ENCODE measurements at regions not wholly inside any gene's neighbourhood (a gene's known extent, or its start where the extent isn't known, plus 50 kb on each side); places are given as distances from the start of the nearest gene placed in this dataset.

DNA sequence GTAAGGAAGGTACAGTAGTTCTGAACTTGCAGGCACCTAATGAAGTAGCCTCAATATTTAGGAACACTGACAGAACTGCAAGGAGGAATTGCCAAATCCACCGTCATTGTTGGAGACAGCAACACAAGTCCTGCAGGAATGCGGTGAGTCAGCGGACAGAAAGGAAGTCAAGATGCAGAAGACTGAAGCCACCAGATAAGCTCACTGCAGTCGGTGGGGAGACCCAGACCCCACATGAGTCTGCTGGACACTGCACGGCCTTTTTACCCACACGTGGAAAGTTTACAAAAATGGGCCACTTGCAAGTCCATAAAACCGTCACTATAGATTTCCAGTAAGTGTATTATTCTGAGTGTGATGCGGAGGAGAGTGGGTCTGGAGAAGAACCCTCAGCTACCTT is 1471.6 kb downstream of the TBC1D22A start:
- DNase-seq: no peak

DNA sequence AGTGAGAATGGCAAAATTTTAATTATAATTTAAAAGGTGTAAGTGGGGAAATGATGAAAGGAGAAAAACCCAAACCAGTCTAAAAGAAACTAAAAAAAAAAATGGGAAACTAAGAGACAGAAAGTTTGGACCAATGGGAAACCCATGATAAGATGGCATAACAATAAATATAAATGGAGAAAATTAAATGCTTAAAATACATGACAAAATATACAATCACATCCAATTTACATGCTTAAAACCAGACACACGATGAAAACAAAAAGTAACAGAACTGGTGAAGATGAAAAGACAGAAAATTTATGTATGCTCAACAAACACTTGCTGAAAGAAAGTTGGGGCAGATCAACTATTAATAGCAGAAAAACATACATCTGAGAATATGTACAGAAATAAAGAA is 1471.1 kb downstream of the TBC1D22A start:
- DNase-seq: no peak

DNA sequence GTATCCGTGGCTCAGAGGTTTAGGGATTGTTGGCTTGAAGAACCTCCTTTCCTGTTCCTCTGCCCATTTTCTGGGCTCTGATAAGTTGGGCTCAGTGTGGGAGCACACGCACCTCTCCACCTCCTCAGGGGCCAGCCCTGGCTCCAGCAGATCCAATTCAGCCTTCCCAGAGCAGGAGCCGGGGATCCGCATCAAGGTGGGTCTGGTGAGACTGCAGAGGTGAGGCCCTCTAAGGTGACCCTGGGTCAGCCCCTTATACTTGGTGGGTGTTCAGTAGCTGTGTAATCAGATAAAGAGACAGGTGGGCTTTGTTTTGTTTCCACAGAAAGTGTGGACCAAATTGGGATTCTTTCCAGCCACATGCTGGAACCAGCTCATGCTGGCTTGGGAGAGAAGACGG is 1466.0 kb downstream of the TBC1D22A start:
- DNase-seq: no peak

DNA sequence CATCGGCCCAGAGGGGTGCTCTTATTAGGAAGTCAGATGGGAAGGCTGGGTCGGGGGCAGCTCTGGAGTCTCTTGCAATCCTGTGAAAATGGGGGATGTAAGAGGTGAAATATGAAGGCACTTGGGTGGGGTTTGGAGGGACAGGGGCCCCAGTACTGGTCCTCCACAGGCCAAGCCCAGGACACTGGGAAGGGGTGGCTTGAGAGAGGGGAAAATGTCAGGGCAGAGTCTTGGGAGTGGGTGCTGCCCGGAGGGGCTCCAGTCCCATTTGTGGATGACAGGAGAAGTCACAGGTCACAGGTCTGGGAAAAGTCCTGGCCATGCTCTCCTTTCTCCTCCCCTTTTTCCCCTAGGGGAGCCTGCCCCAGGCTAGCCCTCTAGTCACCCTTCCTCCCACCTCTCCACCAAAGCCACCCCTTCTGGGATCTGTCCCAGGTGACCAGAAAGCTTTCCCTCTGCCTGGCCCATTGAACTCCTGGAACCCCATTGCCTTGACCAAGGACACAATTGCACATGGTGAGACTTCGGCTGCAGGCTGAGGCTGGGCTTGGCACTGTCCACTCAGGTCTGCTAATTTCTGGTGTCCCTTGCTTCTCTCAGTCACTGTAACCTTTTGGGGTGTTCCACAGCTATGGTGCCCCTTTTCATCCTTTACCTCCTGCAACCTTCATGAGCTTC is 1465.0 kb downstream of the TBC1D22A start:
- no peak for DNase-seq

DNA sequence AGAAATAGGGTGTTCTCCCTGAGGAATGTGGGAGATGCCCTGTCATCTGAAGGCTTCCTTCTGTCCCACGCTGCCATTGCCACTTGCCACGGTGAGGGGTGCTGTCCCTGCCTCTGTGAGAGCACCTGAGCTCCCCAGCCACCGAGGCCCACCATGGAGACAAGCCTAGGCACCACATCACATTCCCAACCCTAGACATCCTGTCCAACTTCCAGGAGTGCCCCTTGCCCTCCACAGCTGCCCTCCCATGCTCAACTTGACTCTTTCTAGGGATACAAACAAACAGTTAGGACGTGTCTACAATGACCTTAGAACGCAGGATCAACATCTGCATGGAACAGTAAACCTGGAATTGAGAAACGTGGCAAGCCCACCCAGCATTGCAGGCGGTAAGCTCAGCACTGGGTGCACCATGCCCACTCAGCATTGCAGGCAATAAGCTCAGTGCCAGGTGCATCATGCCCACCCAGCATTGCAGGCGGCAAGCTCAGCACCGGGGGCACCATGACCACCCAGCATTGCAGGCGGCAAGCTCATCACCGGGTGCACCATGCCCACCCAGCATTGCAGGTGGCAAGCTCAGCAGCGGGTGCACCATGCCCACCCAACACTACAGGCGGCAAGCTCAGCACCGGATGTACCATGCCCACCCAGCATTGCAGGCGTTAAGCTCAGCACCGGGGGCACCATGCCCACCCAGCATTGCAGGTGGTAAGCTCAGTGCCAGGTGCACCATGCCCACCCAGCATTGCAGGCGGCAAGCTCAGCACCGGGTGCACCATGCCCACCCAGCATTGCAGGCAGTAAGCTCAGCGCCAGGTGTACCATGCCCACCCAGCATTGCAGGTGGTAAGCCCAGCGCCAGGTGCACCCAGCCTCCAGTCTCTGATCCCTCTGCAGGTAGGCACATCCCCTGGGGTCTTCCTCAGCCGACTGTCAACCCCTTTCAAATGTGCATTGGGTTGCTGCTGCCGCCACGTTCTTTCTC is 1463.9 kb downstream of the TBC1D22A start:
- no peak for DNase-seq

DNA sequence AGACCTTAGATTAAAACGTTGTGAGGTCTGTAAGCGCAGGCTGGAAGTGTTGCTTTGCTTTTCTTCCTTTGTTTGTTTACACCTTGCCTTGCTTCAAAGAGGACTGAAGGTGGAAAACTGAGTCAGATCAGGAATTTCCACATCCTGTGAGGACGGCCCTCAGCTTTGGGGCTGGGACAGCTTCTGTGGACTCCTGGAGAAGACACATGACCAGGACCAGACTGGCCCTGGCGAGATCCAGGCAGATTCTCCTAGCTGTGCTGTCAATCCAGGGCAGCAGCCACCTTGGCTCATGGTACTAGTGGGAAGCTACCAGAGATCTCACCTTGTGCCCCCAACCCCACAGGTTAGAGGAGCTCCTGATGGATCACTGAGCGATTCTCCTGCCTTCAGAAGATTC is 1461.9 kb downstream of the TBC1D22A start:
- DNase-seq: no peak

DNA sequence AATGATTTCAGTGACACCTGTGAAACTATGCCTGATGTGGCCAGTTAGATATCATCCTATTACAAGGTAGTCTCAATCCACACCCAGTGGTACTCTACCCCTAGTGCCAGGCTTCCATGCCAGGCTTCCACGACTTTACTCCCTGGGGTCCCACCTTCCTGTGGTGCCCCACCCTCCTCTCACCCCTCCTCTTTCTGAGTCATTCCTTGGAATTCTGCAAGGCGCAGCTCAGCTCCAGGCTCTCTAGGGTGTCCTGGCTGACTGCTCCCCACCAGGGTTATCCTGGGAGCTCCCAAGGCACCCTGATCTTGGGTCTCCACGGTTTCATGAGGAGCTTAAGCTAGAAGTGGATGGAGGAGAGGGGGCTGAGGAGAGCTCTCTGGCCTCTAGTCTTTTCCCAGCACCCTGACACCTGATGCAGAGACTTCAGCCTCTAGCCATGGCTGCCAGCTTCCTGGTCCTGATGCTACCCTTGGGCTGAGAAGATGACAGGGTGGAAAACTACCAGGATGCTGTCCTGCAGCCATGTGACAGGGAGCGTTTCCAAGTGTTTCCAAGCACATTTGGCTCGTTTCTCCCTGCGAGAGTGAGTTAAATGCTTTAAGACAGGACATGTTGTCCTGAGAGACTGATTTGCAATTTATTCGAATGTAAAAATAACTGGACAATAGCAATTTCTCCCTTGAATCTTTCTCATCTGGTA is 1461.2 kb downstream of the TBC1D22A start:
- DNase-seq: no peak

DNA sequence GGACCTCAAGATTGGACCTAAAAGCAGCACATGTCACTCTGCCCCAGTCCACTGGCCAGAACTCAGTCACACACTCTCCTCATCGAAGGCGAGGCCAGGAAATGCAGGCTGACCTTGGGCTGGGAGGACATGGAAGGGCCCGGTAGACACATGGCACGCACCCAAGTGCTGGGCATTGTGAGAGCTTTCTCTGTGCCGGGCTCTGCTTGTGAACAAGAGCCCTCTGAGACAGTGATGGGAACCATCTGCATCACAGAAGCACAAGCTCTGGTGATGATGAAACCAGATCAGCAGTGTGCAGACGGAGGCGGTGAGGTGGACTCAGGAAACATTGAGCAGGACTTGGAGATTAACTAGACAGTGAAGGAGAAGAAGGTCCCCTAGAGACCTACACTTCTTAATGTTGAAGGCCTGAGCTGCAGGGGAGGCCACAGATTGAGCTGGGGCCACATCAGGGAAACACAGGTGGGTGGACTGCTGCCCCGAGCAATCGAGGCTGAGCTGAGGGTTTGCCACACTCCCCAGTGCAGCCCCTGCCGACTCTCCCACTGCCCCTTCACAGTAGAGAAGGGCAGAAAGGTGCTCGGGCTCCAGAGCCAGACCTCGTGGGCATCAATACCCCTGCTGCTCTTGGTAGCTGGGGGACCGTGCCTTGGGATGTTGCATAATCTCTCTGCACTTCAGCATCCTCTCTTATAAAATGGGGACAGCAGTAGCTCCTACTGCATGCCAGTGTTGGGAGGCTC is 1460.5 kb downstream of the TBC1D22A start:
- DNase-seq: no peak

DNA sequence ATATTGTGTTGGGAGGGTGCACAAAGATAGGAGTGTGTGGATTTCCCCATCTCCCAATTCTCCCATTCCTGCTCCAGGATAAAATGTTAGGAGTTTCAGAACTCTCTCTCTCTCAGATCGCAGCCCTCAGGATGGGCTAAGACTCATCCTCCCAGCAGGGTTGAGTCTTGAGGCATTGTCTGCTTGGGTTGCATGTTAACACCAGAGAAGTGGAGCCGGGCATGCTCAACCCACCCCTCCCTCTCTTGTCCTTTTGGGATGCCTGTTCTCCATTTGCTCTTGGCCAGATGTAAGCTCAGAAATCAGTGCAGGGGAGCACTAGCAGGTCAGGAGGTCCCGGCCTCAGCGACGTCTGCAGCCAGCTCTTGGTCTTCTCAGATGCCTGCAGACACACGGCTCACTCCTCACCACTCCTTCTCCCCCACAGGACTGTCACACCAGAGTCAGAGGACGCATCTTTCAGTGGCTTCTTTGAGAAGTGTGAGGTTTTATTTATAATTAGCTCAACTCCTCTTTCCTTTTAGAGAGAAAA is 1456.5 kb downstream of the TBC1D22A start:
- no peak for DNase-seq

DNA sequence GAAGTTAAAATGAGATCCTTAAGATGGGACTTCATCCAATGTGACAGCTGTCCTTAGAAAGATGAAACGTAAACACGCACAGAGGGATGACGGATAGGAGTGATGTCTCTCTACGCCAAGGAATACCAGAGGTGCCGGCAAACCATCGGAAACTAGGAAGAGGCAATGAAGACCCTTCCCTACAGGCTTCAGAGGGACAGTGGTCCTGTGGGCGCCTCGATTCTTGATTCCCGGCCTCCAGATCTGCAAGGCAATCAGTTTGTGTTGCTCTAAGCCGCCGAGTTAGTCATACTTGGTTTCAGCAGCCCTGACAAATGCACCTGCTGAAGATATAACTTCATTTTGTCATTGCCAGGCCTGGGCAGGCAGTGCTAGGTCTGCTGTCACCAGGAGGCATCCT is 1455.1 kb downstream of the TBC1D22A start:
- no peak for DNase-seq

DNA sequence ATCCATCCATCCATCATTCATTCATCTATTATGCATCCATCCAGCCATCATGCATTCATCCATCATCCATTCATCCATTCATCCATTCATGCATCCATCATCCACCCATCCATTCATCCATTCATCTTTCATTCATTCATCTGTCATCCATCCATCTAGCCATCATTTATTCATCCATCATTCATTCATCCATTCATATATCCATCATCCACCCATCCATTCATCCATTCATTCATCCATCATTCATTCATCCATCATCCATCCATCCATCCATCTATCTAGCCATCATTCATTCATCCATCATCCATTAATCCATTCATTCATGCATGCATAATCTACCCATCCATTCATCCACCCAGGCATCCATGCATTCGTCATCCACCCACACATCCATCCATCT is 1450.3 kb downstream of the TBC1D22A start:
- no peak for DNase-seq

DNA sequence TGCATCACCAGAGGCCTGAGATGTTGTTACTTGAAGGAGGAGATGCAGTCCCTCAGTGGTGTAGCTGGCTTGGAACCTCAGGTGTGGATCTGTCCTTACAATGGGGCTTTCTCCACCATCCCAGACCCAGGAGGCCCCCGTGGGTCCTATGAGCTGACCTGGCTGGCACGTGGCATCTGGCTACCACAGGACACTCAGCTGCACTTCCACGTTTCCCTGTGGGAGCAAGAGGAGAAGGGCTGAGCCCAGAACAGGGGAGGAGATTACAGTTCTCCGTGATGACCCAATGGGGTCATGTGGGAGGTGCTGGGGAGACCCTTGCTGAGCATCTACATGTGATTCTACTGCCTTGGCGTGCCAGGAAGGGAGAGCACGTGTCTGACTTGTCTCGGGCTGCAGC is 1448.4 kb downstream of the TBC1D22A start:
- DNase-seq: no peak

DNA sequence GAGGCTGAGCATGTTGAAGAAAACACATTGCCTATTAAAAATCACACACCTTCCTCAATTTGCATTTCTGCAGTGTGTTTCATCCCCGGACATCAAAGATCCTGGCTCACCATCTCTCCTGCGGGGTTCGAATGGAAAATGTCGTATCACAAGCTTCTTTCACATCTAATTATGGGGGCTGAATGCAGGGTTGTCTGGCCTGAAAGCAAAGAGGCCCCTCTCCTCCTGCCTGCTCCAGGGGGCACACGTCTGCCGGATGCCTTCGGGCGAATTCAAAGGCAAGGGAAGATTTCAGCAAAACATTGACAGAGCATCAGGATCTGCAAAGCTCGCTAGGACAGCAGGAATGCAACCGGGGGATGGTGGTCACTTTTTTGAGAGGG is 1447.7 kb downstream of the TBC1D22A start:
- DNase-seq: no peak

DNA sequence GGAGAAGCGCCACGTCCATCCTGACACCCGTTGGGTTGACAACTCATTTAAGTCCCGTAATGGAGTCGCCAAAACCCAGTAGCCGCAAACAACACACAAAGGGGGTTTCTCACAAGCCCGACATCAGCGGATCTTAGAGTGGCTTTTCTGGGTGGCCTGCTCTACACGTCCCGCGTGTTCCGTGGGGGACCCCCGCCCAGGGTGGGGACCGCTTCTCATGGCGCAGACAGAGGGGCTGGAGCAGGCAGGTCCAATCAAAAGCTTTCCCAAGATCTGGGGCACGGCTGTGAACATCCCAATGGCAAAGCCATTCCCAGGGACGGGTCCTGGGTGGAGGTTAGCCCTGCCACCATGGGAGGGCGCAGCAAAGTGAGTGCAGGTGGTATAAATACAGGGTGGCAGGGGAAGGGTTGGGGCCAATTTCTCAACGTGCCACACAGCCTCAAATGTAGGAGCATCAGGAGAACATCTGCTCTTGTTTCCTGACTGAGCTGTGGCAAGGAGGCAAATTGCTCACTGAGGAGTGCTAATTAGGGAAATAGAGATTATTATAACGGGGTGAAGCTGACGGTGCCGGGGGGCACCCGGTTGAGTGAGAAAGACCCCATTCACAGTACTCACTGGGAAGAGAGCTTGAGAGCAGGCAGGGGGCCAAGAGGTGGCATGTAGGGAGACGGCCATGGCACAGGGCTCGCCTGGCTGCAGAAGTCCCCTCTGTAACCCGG is 1447.2 kb downstream of the TBC1D22A start:
- no peak for DNase-seq

DNA sequence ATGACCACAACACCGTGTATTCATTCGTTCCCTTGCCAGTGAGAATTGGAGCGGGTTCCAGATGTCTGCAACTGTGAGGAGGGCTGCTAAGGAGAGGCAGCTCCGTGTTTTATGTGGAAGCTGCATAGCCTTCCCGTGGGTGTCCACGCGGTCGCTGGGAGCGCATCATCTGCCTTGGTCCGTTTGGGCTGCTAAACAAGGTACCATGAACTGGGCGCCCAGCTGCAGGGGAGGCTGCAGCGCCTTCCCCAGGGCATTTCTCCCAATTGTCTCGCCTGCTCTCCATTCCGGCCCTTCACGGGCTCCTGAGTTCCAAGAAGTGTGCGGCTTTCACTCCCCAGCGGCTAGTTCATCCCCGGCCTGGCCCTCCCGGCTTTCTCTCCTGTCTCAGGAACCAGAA is 1446.4 kb downstream of the TBC1D22A start:
- DNase-seq: no peak

DNA sequence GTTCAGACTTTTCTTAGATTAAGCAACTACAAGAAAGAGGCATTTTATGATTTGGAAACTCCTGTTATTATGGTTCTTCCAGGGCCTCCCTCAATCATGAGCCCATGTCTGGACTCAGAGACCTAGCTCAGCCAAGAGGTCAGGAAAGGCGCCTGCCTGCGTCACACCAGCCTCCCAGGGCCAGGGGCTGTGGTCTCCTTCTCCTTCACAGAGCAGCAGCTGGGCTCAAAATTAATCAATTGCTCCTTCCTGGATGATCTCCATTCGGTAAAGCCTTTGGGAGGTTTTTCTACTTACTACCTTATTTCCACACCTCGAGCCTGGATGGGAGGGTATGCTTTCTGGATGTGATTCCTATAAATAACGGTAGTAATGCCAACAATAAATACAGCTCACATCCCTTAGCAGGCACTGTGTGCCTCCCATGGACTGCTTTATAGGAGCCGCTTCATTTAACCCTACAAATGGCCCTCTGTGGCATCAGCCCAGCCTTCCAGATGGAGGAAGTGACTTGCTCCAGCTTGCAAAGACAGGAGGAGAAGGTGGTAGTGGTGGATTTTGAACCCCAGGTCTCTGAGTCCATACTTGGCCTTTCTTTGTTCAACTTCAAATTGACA is 1445.6 kb downstream of the TBC1D22A start:
- DNase-seq: no peak

DNA sequence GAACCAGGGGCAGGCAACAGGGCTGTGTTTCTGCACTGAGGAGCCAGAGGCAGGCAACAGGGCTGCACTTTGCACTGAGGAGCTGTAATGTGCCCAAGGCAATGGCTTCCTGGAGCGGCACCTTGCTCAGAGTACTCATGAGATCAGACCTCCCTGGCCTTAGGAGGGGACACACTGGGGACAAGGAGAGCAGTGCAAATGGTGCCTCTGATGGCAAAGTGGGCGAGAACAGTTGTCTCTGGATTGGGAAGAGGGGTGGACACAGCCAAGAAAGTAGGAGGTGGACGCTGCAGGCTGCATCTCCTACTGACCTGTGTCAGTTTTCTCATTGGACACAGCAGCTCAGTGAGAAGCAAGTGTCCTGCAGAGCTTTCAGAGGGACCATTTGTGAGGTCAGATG is 1443.3 kb downstream of the TBC1D22A start:
- no peak for DNase-seq

DNA sequence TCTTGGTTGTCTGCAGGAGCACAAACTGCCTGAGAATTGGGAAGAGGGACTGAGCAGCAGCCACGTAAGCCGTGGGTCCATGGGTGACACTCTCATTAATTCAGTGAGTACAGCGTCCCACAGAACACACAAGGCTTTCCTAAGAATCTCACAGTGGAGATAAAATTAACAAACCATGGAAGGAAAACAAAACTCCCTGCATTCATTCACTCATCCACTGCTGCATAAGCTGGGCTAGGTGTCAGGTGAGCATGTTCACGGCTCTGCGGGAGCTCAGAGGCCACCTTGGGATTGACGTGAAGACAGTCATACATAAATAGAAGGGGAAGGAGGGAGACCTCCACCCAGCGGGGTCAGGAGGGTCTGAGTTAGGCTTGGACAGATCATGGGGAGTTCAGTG is 1442.7 kb downstream of the TBC1D22A start:
- DNase-seq: no peak

DNA sequence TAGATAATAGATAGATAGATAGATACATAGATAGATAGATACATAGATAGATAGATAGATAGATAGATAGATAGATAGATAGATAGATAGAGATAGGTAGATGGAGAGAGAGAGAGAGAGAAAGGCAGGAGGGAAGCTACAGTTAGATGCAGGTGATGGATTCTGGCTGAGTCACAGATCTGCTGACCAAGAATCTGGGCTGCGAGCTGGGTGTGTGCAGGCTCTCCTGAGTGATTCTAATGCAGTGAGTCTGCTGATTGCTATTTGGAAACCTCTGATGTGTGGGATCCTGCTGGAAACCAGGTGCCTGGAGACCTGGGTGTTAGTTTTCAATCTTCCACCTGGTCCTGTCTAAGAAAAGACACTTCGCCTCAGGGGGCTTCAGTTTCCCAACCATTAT is 1441.8 kb downstream of the TBC1D22A start:
- no peak for DNase-seq

DNA sequence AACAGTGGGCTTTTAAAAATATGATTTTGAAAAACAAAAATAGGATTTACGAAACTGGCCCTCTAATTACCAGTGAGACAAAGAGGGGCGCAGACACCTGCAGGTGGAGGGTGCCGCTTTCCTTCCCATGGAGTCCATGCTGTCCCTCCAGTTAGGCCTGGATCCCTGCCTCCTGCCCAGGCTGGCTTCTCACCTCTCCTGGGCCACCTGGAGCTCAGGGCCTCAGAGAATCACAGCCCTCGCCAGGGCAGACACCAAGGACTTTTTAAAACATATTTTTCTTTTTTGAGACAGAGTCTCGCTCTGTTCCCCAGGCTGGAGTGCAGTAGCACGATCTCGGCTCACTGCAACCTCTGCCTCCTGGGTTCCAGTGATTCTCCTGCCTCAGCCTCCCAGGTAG is 1437.2 kb downstream of the TBC1D22A start:
- no peak for DNase-seq
